ENCODE measurements at regions not wholly inside any gene's neighbourhood (a gene's known extent, or its start where the extent isn't known, plus 50 kb on each side); places are given as distances from the start of the nearest gene placed in this dataset.
"Not testable (repeated sequence)": the region's sequence is repeated elsewhere in the genome, so short reads cannot be mapped to it uniquely, and the experiment has no call there.

GRCh38 chr10:65186668-65187067 is 1665.5 kb downstream of the REEP3 start:
- not testable (repeated sequence) for TF ChIP-seq CTCF, POLR2A, EP300 (IDR thresholded peaks at IDR 0.05)
